Endothelial cell of umbilical vein (primary cell): ENCODE measurements at regions not wholly inside any gene's neighbourhood (a gene's known extent, or its start where the extent isn't known, plus 50 kb on each side); places are given as distances from the start of the nearest gene placed in this dataset.

Experiments
- EZH2 ChIP-seq: IDR thresholded peaks from 2 replicates; pipeline ENCODE4 v1.6.1; 2012; ENCODE audit warnings: borderline replicate concordance, low read depth, mild to moderate bottlenecking, moderate library complexity, low read length, inconsistent platforms; ENCODE audit not compliant: severe bottlenecking
- MAX ChIP-seq: IDR thresholded peaks from 2 replicates; pipeline ENCODE4 v1.6.1; 2011; ENCODE audit not compliant: insufficient read depth, insufficient read length
- MYC ChIP-seq: IDR thresholded peaks from one replicate; pipeline ENCODE4 v1.6.1; 2011; ENCODE audit warnings: mild to moderate bottlenecking, low read depth, low read length
- POLR2A ChIP-seq: IDR thresholded peaks from 2 replicates; pipeline ENCODE4 v1.6.1; 2012; ENCODE audit warnings: low read depth, mild to moderate bottlenecking, control low read depth, low read length
- POLR2AphosphoS5 ChIP-seq: IDR thresholded peaks from 2 replicates; pipeline ENCODE4 v1.6.1; 2012; ENCODE audit warnings: low read depth, mild to moderate bottlenecking, control low read depth, low read length, moderate library complexity; ENCODE audit not compliant: insufficient read depth
- TF ChIP-seq, protein P1 (sequence below), 2 donors: IDR thresholded peaks; 1 replicate in 1 of 2; 2 replicates in 1 of 2; pipeline ENCODE4 v1.5.1; 2011; ENCODE audit warnings: low read length in 2 of 2, mild to moderate bottlenecking in 2 of 2, moderate library complexity in 2 of 2, control low read depth in 1 of 2, inconsistent platforms in 1 of 2, low read depth in 1 of 2; ENCODE audit not compliant: insufficient read depth in 1 of 2; ENCODE audit errors: extremely low read depth in 1 of 2

DNA sequence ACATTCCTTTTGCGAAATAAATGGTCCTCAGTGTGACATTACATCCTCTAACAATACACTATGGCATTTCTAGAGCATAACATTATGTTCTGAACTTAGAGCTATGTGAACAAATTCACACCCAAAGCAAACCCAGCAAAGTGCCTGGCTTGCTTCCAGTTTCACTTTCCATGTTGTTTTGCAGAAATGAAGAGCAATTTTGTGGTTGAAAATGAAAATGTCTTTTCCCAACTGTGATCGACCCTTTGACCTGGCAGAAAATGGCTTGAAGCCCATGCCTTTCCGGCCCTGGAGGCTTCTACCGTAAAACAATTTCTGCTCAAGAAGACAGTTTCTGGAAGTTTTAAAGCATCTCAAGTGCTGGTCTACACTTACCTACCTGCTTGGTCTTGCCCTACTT is 344.7 kb upstream of the RGMB start:
- TF ChIP-seq, protein P1, sequence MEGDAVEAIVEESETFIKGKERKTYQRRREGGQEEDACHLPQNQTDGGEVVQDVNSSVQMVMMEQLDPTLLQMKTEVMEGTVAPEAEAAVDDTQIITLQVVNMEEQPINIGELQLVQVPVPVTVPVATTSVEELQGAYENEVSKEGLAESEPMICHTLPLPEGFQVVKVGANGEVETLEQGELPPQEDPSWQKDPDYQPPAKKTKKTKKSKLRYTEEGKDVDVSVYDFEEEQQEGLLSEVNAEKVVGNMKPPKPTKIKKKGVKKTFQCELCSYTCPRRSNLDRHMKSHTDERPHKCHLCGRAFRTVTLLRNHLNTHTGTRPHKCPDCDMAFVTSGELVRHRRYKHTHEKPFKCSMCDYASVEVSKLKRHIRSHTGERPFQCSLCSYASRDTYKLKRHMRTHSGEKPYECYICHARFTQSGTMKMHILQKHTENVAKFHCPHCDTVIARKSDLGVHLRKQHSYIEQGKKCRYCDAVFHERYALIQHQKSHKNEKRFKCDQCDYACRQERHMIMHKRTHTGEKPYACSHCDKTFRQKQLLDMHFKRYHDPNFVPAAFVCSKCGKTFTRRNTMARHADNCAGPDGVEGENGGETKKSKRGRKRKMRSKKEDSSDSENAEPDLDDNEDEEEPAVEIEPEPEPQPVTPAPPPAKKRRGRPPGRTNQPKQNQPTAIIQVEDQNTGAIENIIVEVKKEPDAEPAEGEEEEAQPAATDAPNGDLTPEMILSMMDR (IDR thresholded peaks at IDR 0.05; ENCODE audit: extremely low read depth in 1 of 2, insufficient read depth in 1 of 2, low read depth in 1 of 2, low read length in 2 of 2): no peak
- TF ChIP-seq POLR2AphosphoS5 (no peak), POLR2A (no peak), MYC (no peak), MAX (no peak), EZH2 (no peak)
